ENCODE measurements at regions not wholly inside any gene's neighbourhood (a gene's known extent, or its start where the extent isn't known, plus 50 kb on each side); places are given as distances from the start of the nearest gene placed in this dataset.

DNA sequence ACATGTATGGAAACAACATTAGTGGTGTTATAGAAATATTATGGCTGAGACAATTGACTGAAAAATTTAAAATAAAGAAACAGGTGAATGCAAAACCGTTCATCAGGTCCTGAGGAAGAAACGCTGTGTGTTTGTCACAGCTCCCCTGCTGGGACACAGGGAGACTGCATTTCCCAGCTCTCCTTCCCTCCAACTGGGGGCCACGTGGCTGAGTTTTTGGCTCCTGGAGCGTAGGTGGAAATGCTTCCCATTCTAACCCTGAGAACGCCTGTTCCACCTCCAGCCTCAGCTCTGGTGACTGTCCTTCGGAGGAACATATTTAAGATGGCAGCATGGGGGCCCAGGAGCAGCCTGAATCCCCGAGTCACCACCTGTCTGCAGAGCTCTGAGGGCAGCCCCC lies 398.6 kb downstream of the BRD1 start:
- DNase-seq (ENCODE audit: low spot score) (no peak), ATAC-seq (no peak)
- no peaks in the 10 kb centered on the region for H3K79me2 ChIP-seq (replicated peaks; ENCODE audit: insufficient read depth)

More for the DNA sequence above, 398.6 kb downstream of the BRD1 start:
- TF ChIP-seq ZNF331 (CRISPR knock-in tag; IDR thresholded peaks at IDR 0.05; ENCODE audit: low read depth) (no peak), STAT1 (IDR thresholded peaks at IDR 0.05; ENCODE audit: unreplicated experiment) (no peak), CREB1 (CRISPR knock-in tag; IDR thresholded peaks at IDR 0.05; ENCODE audit: low read depth) (no peak), JUNB (IDR thresholded peaks at IDR 0.05; ENCODE audit: unreplicated experiment) (no peak), NANOG (IDR thresholded peaks at IDR 0.05; ENCODE audit: borderline replicate concordance) (no peak), POLR2AphosphoS5 (IDR thresholded peaks at IDR 0.05; ENCODE audit: low read depth) (no peak), ZNF114 (CRISPR knock-in tag; IDR thresholded peaks at IDR 0.05) (no peak), EZH2 (IDR thresholded peaks at IDR 0.05; ENCODE audit: low read depth, unreplicated experiment) (no peak), EZH2phosphoT487 (IDR thresholded peaks at IDR 0.05; ENCODE audit: unreplicated experiment) (no peak)
- TF ChIP-seq, protein P1, sequence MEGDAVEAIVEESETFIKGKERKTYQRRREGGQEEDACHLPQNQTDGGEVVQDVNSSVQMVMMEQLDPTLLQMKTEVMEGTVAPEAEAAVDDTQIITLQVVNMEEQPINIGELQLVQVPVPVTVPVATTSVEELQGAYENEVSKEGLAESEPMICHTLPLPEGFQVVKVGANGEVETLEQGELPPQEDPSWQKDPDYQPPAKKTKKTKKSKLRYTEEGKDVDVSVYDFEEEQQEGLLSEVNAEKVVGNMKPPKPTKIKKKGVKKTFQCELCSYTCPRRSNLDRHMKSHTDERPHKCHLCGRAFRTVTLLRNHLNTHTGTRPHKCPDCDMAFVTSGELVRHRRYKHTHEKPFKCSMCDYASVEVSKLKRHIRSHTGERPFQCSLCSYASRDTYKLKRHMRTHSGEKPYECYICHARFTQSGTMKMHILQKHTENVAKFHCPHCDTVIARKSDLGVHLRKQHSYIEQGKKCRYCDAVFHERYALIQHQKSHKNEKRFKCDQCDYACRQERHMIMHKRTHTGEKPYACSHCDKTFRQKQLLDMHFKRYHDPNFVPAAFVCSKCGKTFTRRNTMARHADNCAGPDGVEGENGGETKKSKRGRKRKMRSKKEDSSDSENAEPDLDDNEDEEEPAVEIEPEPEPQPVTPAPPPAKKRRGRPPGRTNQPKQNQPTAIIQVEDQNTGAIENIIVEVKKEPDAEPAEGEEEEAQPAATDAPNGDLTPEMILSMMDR (conservative IDR thresholded peaks at IDR 0.05; ENCODE audit: low read depth in 2 of 2): no peak
- TF ChIP-seq, protein P2, sequence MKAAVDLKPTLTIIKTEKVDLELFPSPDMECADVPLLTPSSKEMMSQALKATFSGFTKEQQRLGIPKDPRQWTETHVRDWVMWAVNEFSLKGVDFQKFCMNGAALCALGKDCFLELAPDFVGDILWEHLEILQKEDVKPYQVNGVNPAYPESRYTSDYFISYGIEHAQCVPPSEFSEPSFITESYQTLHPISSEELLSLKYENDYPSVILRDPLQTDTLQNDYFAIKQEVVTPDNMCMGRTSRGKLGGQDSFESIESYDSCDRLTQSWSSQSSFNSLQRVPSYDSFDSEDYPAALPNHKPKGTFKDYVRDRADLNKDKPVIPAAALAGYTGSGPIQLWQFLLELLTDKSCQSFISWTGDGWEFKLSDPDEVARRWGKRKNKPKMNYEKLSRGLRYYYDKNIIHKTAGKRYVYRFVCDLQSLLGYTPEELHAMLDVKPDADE (IDR thresholded peaks at IDR 0.05): no peak
- TF ChIP-seq, protein P3, sequence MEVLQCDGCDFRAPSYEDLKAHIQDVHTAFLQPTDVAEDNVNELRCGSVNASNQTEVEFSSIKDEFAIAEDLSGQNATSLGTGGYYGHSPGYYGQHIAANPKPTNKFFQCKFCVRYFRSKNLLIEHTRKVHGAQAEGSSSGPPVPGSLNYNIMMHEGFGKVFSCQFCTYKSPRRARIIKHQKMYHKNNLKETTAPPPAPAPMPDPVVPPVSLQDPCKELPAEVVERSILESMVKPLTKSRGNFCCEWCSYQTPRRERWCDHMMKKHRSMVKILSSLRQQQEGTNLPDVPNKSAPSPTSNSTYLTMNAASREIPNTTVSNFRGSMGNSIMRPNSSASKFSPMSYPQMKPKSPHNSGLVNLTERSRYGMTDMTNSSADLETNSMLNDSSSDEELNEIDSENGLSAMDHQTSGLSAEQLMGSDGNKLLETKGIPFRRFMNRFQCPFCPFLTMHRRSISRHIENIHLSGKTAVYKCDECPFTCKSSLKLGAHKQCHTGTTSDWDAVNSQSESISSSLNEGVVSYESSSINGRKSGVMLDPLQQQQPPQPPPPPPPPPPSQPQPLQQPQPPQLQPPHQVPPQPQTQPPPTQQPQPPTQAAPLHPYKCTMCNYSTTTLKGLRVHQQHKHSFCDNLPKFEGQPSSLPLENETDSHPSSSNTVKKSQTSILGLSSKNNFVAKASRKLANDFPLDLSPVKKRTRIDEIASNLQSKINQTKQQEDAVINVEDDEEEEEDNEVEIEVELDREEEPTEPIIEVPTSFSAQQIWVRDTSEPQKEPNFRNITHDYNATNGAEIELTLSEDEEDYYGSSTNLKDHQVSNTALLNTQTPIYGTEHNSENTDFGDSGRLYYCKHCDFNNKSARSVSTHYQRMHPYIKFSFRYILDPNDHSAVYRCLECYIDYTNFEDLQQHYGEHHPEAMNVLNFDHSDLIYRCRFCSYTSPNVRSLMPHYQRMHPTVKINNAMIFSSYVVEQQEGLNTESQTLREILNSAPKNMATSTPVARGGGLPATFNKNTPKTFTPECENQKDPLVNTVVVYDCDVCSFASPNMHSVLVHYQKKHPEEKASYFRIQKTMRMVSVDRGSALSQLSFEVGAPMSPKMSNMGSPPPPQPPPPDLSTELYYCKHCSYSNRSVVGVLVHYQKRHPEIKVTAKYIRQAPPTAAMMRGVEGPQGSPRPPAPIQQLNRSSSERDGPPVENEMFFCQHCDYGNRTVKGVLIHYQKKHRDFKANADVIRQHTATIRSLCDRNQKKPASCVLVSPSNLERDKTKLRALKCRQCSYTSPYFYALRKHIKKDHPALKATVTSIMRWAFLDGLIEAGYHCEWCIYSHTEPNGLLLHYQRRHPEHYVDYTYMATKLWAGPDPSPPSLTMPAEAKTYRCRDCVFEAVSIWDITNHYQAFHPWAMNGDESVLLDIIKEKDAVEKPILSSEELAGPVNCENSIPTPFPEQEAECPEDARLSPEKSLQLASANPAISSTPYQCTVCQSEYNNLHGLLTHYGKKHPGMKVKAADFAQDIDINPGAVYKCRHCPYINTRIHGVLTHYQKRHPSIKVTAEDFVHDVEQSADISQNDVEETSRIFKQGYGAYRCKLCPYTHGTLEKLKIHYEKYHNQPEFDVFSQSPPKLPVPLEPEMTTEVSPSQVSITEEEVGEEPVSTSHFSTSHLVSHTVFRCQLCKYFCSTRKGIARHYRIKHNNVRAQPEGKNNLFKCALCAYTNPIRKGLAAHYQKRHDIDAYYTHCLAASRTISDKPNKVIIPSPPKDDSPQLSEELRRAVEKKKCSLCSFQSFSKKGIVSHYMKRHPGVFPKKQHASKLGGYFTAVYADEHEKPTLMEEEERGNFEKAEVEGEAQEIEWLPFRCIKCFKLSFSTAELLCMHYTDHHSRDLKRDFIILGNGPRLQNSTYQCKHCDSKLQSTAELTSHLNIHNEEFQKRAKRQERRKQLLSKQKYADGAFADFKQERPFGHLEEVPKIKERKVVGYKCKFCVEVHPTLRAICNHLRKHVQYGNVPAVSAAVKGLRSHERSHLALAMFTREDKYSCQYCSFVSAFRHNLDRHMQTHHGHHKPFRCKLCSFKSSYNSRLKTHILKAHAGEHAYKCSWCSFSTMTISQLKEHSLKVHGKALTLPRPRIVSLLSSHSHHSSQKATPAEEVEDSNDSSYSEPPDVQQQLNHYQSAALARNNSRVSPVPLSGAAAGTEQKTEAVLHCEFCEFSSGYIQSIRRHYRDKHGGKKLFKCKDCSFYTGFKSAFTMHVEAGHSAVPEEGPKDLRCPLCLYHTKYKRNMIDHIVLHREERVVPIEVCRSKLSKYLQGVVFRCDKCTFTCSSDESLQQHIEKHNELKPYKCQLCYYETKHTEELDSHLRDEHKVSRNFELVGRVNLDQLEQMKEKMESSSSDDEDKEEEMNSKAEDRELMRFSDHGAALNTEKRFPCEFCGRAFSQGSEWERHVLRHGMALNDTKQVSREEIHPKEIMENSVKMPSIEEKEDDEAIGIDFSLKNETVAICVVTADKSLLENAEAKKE (CRISPR knock-in tag; IDR thresholded peaks at IDR 0.05): no peak
- TF ChIP-seq, protein P4, sequence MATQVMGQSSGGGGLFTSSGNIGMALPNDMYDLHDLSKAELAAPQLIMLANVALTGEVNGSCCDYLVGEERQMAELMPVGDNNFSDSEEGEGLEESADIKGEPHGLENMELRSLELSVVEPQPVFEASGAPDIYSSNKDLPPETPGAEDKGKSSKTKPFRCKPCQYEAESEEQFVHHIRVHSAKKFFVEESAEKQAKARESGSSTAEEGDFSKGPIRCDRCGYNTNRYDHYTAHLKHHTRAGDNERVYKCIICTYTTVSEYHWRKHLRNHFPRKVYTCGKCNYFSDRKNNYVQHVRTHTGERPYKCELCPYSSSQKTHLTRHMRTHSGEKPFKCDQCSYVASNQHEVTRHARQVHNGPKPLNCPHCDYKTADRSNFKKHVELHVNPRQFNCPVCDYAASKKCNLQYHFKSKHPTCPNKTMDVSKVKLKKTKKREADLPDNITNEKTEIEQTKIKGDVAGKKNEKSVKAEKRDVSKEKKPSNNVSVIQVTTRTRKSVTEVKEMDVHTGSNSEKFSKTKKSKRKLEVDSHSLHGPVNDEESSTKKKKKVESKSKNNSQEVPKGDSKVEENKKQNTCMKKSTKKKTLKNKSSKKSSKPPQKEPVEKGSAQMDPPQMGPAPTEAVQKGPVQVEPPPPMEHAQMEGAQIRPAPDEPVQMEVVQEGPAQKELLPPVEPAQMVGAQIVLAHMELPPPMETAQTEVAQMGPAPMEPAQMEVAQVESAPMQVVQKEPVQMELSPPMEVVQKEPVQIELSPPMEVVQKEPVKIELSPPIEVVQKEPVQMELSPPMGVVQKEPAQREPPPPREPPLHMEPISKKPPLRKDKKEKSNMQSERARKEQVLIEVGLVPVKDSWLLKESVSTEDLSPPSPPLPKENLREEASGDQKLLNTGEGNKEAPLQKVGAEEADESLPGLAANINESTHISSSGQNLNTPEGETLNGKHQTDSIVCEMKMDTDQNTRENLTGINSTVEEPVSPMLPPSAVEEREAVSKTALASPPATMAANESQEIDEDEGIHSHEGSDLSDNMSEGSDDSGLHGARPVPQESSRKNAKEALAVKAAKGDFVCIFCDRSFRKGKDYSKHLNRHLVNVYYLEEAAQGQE (IDR thresholded peaks at IDR 0.05; ENCODE audit: unreplicated experiment): no peak
- peaks cover under 1% of the 10 kb centered on the region for H3K27me3 Mint-ChIP-seq (ENCODE audit: insufficient read depth, low read depth, poor library complexity)
- no peak overlapping the region for H3K4me3 ChIP-seq
- H3K4me3 Mint-ChIP-seq: no peak overlapping the region
- H3K4me1 ChIP-seq (ENCODE audit: insufficient read depth): no peaks in the 10 kb centered on the region
- H3K27me3 ChIP-seq (ENCODE audit: insufficient read depth): no peaks in the 10 kb centered on the region
- no peak overlapping the region for H3K27ac ChIP-seq (ENCODE audit: low read depth)
- no peak overlapping the region for H2AFZ ChIP-seq
- H3K4me2 ChIP-seq: no peak overlapping the region
- H3K36me3 ChIP-seq (ENCODE audit: insufficient read depth): no peaks in the 10 kb centered on the region
- no peaks in the 10 kb centered on the region for H3K9me2 ChIP-seq (ENCODE audit: insufficient read depth)
- no peaks in the 10 kb centered on the region; the same call in 2 of the 3 replicates for H3K9me3 Mint-ChIP-seq
- no peaks in the 10 kb centered on the region for H3K36me3 Mint-ChIP-seq (ENCODE audit: low read depth)
- H4K20me1 ChIP-seq (replicated peaks; ENCODE audit: insufficient read depth): no peaks in the 10 kb centered on the region
- H3K27ac Mint-ChIP-seq: no peak overlapping the region
- H3K4me1 Mint-ChIP-seq: no peaks in the 10 kb centered on the region; the same call in 1 of the 3 replicates
- no peaks in the 10 kb centered on the region for H3F3A ChIP-seq (replicated peaks; ENCODE audit: low read depth)

All from GM23338 (cell line).